Stomach (tissue), 8 donors: ENCODE measurements at regions not wholly inside any gene's neighbourhood (a gene's known extent, or its start where the extent isn't known, plus 50 kb on each side); places are given as distances from the start of the nearest gene placed in this dataset.

ENCODE experiments used
- DNase-seq, 2 donors: peaks; one replicate each; pipeline versions ENCODE4 v3.0.0 to v3.0.0-alpha.2; 2013 to 2019
- H3K27ac ChIP-seq, 5 donors: fragments of 200-600 bp in 4 of 5; sonication (generic) in 4 of 5; one replicate each; pipeline ENCODE4 v1.5.1; 2013 to 2019; ENCODE audit warnings: mild to moderate bottlenecking in 1 of 5, moderate library complexity in 1 of 5
- H3K27me3 ChIP-seq, 3 donors: fragments of 200-600 bp; sonication (generic); one replicate each; pipeline ENCODE4 v1.5.1; 2017 to 2019; ENCODE audit warnings: mixed run types in 1 of 3
- H3K36me3 ChIP-seq, 4 donors: fragments of 200-600 bp; sonication (generic); 1 replicate in 3 of 4; 2 replicates in 1 of 4; pipeline ENCODE4 v1.5.1; 2016 to 2019
- H3K4me1 ChIP-seq, 4 donors: fragments of 200-600 bp; sonication (generic); one replicate each; pipeline ENCODE4 v1.5.1; 2016 to 2019
- H3K4me3 ChIP-seq, 4 donors: fragments of 200-600 bp; sonication (generic) in 3 of 4; one replicate each; pipeline ENCODE4 v1.5.1; 2016 to 2019; ENCODE audit warnings: mild to moderate bottlenecking in 1 of 4
- H3K9me3 ChIP-seq, 4 donors: fragments of 200-600 bp; sonication (generic); one replicate each; pipeline ENCODE4 v1.5.1; 2016 to 2019
- EP300 ChIP-seq: sonication (generic); formaldehyde crosslinking; IDR thresholded peaks from one replicate; pipeline ENCODE4 v1.6.1; 2017; ENCODE audit warnings: antibody characterized with exemption
- POLR2A ChIP-seq, 4 donors: fragments of 450-650 bp; IDR thresholded peaks; one replicate each; pipeline ENCODE4 v1.6.1; 2016; ENCODE audit warnings: antibody characterized with exemption in 4 of 4, control low read depth in 2 of 4, mild to moderate bottlenecking in 1 of 4, moderate library complexity in 1 of 4
- POLR2AphosphoS5 ChIP-seq, 3 donors: sonication (generic); formaldehyde crosslinking; IDR thresholded peaks; one replicate each; pipeline ENCODE4 v1.6.1; 2016; ENCODE audit warnings: antibody characterized with exemption in 3 of 3
- WGBS, 5 donors: extraction: QIAGEN DNeasy Blood & Tissue Kit in 3 of 5; methylation state at CpG; one replicate each; pipeline versions ENCODE4 v1.1.5 to v1.1.7; 2013 to 2018; 5-methylcytosine and 5-hydroxymethylcytosine counted together
- intact Hi-C: fragments of 100-400 bp; cut with DNase I; formaldehyde crosslinking; loops from one replicate; pipeline ENCODE4 v1.15.1; 2023; ENCODE audit warnings: low total_unique reads
- TF ChIP-seq, protein P1 (sequence below), 7 experiments: fragments of 450-650 bp in 4 of 7; fragments of 200-600 bp in 3 of 7; sonication (generic) in 3 of 7; IDR thresholded peaks; one replicate each; pipeline ENCODE4 v1.5.1; 2016 to 2019; ENCODE audit warnings: antibody characterized with exemption in 7 of 7, control low read depth in 2 of 7, mild to moderate bottlenecking in 1 of 7
- donor health status: healthy with polysubstance abuse.
- donor health status: Bipolar disorder and iron deficiency.
- donor health status: healthy.

GRCh38 chr5:155508673-155509072, 495.1 kb downstream of the KIF4B start:
- H3K4me3 ChIP-seq = no peak overlapping the region
- H3K9me3 ChIP-seq = no peaks in the 10 kb centered on the region
- intact Hi-C loops = no loop called here
- no peaks in the 10 kb centered on the region for H3K4me1 ChIP-seq
- no peak overlapping the region for H3K27ac ChIP-seq
- H3K36me3 ChIP-seq = no peaks in the 10 kb centered on the region
- TF ChIP-seq, protein P1, sequence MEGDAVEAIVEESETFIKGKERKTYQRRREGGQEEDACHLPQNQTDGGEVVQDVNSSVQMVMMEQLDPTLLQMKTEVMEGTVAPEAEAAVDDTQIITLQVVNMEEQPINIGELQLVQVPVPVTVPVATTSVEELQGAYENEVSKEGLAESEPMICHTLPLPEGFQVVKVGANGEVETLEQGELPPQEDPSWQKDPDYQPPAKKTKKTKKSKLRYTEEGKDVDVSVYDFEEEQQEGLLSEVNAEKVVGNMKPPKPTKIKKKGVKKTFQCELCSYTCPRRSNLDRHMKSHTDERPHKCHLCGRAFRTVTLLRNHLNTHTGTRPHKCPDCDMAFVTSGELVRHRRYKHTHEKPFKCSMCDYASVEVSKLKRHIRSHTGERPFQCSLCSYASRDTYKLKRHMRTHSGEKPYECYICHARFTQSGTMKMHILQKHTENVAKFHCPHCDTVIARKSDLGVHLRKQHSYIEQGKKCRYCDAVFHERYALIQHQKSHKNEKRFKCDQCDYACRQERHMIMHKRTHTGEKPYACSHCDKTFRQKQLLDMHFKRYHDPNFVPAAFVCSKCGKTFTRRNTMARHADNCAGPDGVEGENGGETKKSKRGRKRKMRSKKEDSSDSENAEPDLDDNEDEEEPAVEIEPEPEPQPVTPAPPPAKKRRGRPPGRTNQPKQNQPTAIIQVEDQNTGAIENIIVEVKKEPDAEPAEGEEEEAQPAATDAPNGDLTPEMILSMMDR (IDR thresholded peaks at IDR 0.05) = no peak
- TF ChIP-seq POLR2AphosphoS5 (IDR thresholded peaks at IDR 0.05) (no peak), EP300 (no peak), POLR2A (IDR thresholded peaks at IDR 0.05) (no peak)
- DNase-seq = no peak
- no peaks in the 10 kb centered on the region for H3K27me3 ChIP-seq
- 73 to 84% (median 76%) methylated on average over 3 of the region's 3 CpGs for WGBS, 5 donors

DNA sequence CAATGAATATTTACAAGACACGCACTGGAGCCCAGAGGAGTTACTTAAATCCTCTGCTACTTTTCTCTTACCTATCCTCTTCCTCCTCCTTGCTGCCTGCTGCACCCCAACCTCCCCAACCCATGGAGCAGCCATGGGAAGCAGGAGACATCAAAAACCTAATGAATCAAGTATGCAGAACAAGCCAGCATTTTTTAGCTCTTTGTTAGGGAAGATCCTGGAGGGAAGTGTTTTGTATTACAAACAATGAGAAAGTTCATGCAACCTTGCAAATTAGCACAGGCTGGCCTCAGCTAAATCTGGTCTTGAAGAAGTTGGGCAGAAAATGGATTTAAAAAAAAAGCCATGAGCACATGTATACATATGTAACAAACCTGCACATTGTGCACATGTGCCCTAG, 498.8 kb downstream of the KIF4B start:
- DNase-seq = no peak
- TF ChIP-seq EP300 (no peak), POLR2A (IDR thresholded peaks at IDR 0.05) (no peak), POLR2AphosphoS5 (IDR thresholded peaks at IDR 0.05) (no peak)
- TF ChIP-seq, protein P1 (IDR thresholded peaks at IDR 0.05) = no peak
- Histone ChIP-seq H3K4me3 (no peak overlapping the region), H3K4me1 (no peaks in the 10 kb centered on the region), H3K27me3 (no peaks in the 10 kb centered on the region), H3K36me3 (no peaks in the 10 kb centered on the region), H3K27ac (no peak overlapping the region), H3K9me3 (no peaks in the 10 kb centered on the region)
- intact Hi-C loops = no loop called here
- WGBS, 5 donors = 44 to 67% (median 59%) methylated on average over 1 of the region's 1 CpG

DNA sequence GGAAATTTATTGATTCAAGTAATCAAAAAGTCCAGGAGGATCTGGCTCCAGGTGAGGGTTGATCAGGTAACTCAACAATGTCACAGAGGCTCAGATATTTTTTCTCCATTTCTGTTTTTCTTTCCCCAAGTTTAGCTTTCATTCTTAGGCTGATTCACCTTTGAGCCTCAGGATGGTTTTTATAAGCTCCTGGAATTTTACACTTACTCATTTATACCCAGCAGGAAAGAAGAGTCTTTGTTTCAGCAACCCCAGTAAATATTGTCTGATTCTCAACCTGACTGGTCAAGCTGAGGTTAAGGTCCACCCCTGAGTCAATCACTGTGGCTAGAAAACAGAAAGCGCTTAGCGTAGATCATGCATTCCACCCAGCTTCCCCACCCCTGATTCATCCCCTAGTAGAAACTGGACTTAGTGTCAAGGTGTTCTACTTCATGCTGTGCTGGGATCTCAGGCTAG, 500.6 kb downstream of the KIF4B start:
- TF ChIP-seq EP300 = no peak
- no peak for TF ChIP-seq POLR2AphosphoS5 (IDR thresholded peaks at IDR 0.05)
- TF ChIP-seq POLR2A (IDR thresholded peaks at IDR 0.05) = no peak
- TF ChIP-seq, protein P1 (IDR thresholded peaks at IDR 0.05) = no peak
- Histone ChIP-seq H3K4me1 (no peaks in the 10 kb centered on the region), H3K9me3 (peaks cover 0 to under 1% (median 0%) of the 10 kb centered on the region in 4 donors), H3K27me3 (no peaks in the 10 kb centered on the region), H3K4me3 (no peak overlapping the region), H3K27ac (no peak overlapping the region), H3K36me3 (no peaks in the 10 kb centered on the region)
- intact Hi-C loops = no loop called here
- no peak for DNase-seq
- 76 to 80% (median 79%) methylated on average over 2 of the region's 2 CpGs for WGBS, 5 donors

GRCh38 chr5:155522540-155522939, 509.0 kb downstream of the KIF4B start:
- Histone ChIP-seq H3K27ac (no peak overlapping the region), H3K4me1 (no peaks in the 10 kb centered on the region), H3K4me3 (no peak overlapping the region), H3K27me3 (no peaks in the 10 kb centered on the region), H3K36me3 (no peaks in the 10 kb centered on the region), H3K9me3 (peaks cover 0 to 4% (median 0%) of the 10 kb centered on the region in 4 donors)
- DNase-seq = no peak
- intact Hi-C loops = no loop called here
- no peak for TF ChIP-seq POLR2AphosphoS5 (IDR thresholded peaks at IDR 0.05)
- no peak for TF ChIP-seq EP300
- TF ChIP-seq, protein P1 (IDR thresholded peaks at IDR 0.05) = no peak
- TF ChIP-seq POLR2A (IDR thresholded peaks at IDR 0.05) = no peak
- WGBS, 5 donors = 47 to 92% (median 77%) methylated on average over 1 of the region's 1 CpG
